HG03469 (cell line): ENCODE measurements at regions not wholly inside any gene's neighbourhood (a gene's known extent, or its start where the extent isn't known, plus 50 kb on each side); places are given as distances from the start of the nearest gene placed in this dataset.
"Not testable (repeated sequence)": the region's sequence is repeated elsewhere in the genome, so short reads cannot be mapped to it uniquely, and the experiment has no call there.

Source experiments
- ATAC-seq: cut with Tn5 transposase; IDR thresholded peaks from one replicate; pipeline ENCODE4 v1.9.1; 2021; ENCODE audit warnings: mild to moderate bottlenecking, moderate library complexity, moderate number of reproducible peaks; ENCODE audit not compliant: unreplicated experiment

DNA sequence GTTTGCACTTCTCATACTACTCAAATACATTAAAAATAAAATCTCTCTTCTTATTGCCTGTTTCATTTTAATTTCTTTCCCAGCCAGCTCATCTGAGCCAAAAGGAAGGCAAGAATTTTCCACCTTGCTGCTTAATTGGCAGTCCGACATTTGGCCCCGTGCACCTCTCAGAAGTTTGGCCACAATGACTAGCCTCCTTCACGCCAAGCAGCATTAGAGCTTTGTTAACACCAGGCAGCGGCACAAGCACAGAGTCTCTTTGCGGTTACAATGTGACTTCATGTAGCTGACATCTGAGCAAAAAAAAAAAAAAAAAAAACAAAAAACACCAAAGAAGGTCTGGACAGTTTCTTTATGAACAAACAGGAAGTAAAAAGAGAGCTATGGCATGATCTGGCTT is 248.9 kb downstream of the OSR1 start:
- ATAC-seq, result no peak

DNA sequence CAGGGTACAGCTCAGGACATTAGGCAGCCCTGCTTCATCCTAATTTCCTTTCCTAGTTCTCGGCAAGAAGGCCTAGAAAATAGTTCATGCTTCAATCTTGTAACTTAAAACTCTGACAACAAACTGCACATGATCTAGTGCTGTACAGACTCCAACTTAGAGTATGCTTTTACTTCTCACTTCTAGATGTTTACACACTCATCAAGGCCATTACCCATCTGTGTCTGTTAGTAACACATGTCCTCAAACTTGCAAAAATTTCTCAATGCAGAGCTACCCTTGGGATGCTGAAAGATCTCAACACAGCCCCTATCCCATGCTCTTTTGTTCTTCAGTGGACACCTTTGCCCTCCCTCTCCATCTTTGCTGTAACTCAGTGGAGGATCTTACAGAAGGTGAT is 252.0 kb downstream of the OSR1 start:
- no peak for ATAC-seq

DNA sequence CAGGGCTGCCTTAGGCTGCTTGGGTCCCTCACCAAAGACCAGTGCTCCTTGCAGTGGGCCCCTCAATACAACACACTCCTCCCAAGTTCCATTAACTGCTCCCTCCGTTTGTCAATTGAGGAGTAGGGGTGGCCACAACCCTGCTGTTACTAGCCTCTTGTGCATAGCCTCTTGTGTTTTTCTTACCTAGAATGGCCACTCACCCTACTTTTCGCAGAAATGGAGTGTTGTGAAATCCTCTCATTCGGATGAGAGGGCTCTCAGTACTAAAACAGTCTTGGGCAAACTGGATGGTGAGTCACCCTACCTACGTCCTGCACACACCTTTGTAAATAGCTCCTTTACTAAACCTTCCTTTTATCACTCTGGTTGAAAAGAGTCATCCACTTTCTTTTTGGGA is 253.9 kb downstream of the OSR1 start:
- no peak for ATAC-seq

DNA sequence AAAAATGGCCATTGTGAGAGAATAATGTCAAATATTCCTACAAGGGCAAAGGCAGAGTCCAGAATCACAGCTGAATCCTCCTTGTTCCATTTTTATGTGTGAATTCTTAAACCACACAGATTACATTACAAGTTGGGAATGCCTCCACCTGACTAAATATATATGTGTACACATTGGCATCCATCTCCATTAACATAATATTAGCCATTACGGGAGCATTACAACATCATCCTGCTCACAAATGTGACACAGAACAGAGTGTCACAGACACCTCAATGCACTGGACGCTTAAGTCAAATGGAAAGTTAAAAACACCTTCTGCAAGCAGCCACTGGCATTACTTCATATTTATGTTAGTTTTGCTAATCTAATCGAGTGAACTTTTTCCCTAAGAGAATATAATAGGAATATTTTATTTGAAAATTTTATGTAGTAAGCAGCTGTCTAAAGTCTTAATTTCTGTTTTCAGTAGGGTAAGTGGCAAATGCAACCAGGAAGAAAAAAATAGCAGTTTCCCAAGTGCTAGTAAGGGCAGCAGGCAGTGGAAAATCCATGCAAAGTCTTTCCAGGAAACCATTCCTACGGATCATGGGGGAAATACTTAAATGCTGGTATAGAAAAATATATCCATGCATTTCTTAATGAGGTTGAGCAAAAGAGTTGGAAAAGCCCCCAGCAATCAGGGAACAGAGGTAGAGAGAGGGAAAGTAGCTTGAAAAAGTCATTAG is 255.6 kb downstream of the OSR1 start:
- ATAC-seq, result no peak

DNA sequence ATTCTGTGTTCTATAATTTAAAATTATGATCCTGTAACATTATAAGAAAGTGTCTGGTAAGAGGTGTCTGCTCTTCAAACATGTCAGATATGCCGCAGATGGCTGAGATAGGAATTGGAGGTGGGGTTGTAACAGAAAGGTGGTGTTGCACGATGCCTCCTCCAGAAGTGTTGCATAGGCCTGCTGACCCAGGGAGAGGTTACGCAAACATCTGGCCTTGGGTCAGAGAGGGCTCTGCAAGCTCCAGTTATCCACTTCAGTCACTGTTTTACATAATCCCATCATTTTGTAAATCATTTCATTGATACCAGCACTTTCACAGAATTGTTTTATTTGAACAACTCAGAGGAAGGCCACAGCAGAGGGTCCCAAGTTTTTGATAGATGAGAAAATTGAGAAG is 256.5 kb downstream of the OSR1 start:
- ATAC-seq, result no peak

DNA sequence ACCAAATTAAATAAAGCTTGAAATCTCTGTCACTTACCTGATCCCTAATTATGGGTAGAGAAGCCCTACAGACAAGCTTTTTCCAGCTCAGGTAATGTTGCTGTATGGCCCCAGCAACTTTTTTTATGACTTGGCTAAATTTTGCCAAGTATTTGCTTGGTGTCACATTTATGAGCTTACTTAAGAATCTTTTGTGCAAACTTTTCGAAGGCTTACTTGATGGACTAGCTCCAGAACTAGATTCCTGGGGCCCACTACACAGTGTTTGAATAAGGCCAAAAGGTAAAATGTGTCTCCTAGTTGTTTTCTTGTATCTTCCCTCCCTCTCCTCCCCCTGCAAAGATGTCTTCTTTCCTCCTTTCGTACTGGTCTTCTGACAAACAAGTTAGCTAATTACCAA is 257.9 kb downstream of the OSR1 start:
- ATAC-seq, result no peak

DNA sequence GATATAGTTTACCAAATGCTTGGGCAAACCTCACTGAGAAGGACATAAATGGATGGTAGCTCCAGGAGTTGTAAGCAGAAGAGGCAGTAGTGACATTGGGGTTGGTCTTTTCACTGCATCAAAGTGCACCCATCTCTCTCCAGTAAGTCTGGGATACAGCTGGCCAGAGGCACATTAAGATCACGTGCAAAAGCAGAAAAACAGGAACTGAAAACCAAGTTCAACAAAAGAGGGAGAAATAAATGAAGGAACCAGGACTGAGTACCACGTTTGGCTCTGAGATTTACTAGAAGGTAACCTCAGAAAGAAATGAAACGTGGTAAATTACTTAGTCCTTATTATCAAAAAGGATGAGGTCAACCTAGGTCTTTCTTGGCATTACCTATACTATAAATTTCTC is 259.2 kb downstream of the OSR1 start:
- no peak for ATAC-seq

DNA sequence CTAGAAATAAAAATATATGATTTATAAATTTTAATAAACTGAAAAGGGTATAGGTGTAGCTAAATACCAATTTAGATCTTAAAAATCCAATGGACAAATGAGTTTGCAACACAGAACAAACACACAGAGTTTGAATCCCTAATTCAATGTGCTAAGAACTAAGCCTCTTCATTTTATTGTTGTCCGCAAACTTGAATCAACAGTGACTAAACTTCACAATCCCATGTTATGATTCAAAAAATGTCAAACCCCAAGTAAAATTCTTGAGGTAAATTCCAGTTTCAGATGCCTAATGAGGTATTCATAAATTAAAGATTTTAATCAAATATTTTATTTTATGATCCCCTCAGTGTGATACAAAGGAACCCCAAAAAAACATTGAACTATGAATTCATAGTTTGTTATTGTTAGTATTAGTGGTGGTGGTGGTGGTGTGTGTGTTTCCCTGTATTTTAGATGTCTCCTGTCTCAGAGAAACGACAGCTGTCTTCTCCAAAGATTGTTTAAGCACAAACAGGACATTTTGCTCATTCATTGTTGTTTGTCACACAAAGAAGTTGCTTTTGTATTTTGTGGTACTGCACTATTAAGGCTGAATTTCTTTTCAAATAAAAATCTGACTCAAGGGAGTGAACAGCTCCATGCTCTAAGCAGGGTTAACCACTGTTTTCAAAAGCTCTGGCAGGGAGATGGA is 259.8 kb downstream of the OSR1 start:
- no peak for ATAC-seq

DNA sequence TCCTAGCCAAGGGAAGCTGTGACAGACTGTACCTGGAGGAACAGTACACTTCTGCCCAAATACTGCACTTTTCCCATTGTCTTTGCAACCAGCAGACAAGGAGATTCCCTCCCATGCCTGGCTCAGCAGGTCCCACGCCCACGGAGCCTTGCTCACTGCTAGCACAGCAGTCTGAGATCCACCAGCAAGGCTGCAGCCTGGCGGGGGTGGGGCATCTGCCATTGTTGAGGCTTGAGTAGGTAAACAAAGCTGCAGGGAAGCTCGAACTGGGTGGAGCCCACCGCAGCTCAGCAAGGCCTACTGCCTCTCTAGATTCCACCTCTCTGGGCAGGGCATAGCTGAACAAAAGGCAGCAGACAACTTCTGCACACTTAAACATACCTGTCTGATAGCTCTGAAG is 268.9 kb downstream of the OSR1 start:
- not testable (repeated sequence) for ATAC-seq

DNA sequence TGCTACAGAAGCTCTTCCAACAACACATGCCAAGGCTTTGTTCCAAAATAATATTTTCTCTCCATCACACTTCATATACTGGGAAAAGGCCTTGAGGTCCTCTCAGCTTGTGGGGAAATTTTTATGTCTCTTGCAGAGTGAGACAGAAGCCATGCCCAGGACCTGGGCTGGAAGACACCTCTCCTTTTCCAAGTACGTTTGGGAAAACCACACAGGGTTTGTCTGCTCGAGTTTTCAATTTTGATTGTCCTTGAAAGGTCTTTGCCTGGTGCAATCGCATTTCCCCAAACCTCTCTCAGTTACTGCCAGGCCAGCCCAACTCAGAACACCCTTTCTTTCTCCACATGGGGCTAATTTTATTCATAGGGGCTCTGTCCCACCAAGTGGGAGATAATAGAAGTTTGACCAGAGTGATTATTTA is 272.2 kb downstream of the OSR1 start:
- ATAC-seq, result no peak

DNA sequence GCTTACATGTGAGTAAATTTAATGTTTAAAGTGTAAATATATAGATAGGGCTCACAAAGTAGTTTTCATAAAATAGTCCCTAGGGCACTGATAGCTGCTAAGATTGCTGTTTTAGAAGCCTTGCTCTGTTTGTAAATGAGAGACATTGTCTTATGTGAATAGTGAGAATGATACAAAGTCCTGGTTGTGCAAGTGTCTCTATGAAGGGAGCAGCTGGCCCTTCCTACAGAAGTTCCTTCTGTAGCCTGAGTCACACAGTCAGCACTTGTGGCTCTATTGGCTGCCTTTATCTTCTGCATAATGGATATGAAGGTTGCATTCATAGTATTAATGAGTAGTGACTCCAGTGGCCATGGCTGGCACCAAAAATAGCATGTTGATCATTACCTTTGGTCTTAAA is 279.7 kb downstream of the OSR1 start:
- ATAC-seq, result no peak

DNA sequence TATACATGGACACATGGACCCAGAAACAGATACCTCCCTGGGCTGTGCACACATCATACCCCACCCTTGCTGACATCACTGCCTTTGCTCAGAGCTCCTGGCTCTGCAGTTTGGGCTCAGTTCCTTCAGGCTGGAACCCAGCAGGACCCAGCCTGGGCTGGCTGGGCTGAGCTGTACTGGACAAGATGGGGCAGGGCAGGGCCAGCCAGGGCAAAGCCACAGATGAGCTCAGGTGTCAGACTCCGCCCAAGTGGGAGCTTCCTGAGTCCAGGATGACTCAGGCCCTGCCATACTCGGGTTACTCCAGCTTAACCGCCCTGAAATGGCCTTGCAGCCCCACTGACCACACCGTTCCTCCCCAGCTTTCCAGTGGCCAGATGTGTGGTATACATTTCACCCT is 284.9 kb downstream of the OSR1 start:
- ATAC-seq, result no peak

DNA sequence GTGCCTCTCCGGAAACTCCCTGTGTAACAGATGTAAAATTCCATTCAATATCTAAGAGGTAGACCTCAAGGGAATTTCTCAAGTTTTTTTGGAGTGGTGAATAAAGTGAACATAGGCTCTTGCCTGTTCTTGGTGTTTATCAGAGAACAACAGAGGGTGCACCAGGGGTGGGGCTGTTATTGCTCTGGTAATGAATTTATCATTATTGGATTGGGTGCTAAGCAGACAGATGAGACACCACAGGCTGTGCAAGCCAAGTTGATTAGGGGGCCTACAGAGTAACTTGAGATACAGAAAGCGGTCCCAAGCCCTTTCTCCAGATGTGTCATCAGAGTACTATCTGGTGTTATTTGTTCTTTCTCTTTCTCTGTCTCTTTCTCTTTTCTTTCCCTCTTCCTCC is 286.3 kb downstream of the OSR1 start:
- no peak for ATAC-seq

DNA sequence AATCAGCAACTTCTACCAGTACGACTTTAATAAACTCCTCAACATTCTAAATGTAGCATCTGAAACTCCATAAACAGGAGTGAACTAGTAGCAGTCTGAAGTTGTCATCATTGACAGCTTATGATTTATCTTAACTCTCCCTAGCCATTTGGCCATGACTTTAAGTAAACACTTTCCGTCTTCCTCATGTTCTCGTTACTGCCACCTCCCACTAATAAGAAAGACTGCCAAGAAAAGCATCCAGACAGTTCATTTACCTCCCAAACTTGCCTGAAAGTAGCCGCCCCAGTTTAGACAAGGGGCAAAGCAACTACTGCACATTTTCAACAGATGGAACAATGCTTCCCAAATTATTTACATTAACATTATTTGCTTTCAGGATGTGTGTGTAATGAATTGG is 287.5 kb downstream of the OSR1 start:
- ATAC-seq, result no peak

DNA sequence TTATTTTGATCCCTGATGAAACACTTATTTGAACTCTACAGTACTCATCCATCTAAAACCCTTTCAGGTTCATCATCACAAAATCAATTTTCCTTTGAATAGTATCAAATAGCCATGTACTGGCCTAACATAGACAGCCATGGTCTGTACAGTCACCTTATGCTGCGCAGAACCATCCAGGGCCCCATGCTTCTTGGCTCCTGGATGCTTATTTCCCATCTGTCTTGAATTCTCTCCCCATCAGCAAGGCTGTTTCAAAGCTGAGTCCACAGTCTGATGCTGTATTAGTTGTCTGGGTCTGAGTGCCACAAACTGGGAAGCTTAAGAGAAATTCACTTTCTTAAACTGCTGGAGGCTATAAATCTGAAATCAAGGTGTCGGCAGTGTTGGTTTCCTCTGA is 290.2 kb downstream of the OSR1 start:
- ATAC-seq, result no peak

DNA sequence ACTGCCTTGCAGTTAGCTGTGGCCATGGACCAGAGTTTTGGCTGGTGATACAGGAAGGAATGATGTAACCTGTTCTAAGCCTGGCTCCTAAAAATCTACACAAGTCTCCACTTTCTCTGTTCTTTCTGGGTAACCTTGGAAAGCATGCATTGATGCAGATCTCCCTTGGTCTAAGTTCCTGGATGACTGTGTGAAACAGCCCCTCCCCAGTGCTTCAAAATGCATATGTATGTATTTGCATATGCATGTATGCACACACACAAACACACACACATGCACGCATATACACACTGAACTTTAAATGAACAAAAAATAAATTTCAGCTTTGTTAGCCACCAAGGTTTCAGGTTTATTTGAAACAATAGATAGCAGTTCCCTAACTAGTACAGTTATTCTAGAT is 296.1 kb downstream of the OSR1 start:
- ATAC-seq, result no peak

DNA sequence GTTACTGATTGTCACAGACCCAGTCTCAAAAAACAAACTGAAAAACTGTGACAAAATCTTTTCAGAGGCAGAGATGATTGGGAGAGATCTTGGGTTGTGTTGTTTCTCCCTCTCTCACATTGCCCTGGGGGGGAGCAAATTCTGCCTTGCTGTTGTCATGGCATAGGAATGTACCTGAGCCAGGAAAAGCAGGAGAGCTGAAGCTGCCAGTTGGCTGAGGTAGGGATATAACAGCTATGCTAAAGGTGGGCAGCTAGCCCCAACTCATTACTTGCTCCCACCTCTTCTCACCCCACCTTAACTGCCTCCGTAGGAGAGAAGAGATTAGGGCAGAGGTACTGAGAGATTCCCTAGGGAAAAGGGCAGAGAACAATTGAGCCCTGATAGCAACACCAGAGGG is 299.3 kb downstream of the OSR1 start:
- no peak for ATAC-seq

DNA sequence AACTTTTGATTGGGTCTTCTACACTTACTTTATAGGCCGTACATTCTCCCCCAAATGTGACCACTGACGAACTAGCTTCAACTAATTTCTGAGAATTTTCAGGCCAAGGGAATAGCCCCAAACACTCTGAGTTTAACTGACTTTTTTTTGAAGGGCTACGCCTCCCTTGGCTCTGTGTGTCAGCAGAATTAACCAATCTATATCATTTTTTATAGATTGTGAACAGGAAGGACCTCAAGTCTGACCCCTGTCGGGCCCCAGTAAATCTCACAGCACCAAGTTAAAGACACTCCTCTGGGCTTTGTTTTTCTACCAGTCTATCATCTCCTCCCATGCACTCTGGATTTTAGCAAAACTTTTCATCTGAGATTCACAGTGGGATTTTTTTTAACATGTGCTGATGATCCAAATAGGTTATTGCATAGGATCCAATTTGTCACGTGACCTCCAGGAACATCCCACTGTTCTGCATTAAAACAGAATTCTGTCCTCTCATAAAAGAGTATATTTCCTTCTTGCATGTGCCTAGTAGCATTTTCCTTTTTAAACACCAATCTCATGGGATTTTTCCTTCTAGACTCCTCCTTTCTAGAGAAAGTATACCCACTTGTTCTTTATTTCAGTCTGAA is 307.1 kb downstream of the OSR1 start:
- no peak for ATAC-seq

DNA sequence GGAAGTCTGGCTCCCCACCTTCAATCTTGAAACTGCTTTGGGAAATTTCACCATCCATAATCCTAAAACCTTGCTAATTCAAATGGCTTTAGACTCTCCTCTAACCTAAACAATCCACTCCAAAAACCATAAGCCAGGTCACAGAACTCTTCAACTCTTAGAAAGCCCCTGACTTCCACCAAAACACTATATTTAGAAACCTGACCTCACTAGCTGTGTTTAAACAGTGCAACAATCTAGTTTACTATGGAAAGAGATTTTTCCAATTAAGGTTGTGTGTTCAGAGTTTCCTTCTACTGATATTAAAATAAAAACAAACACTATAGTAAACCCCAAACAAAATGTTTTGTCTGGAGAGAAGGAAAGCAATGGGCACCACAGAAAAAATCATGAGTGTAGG is 308.1 kb downstream of the OSR1 start:
- ATAC-seq, result no peak

DNA sequence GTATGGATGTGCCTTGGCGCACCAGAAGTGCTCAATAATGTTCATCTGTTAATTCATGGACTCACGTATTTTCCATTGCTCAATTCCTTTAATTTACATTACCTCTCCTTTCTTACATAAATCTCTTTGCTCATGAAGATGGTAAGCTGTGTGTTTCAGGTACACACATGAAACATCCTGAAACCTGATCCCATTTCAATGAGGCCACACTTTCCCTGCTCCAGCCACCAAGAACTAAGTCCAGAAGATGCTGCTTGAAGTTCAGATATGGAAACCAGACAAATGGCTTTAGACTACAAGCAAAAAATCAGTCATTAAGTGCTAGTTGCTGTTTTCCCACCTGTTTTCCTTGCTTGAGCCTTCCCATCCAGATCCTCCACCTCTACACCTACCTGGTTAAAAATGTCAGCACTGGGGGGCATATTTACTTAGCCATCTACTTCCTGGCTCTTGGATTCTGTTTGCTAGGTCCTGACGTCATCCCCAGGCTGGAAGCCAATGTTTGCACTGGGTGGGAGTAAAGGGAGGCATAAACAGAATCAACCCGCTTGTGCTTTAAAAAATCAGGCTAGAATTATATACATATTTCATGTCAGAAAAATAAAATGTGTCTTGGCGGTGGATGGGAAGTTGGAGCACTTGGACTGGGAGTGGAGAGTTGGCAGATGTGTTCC is 309.7 kb downstream of the OSR1 start:
- no peak for ATAC-seq

DNA sequence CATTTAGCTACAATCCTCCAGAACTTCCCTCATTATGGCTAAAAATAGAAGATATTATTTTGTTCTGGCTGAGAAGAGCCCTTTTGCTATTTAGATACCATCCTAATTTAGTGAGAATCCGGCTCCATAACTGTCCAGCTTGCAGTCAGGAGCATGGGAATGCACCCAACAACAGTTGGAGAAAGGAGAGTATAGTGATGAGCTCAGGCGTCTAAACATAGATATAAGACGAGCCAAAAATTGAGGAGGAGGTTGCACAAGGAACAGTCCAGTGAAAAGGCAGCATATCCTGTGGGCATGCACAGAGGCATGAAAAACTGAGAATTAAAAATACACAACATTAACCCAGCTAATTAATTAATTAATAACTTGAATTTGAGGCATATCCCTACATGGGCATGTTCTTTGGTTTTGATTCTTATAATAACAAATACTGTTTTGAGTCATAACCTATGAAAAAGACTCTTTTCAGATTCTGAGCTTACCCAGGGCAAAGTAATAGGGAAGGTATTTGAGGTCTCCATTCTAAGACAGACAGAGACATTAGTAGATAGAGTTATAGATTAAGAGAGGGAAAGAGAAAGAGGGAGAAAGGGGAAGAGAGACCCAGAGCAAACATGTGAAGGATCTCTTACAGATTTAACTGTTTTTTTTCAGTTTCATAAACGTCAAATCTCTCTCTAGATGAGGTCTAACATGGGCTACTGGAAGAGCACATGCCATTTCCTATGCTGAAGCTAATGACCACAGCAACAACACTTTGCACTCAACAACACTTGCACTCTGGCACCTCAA is 311.2 kb downstream of the OSR1 start:
- ATAC-seq, result peak; percentile 84
